Fibroblast of skin of right biceps (primary cell): ENCODE measurements at regions not wholly inside any gene's neighbourhood (a gene's known extent, or its start where the extent isn't known, plus 50 kb on each side); places are given as distances from the start of the nearest gene placed in this dataset.

Source experiments
- DNase-seq: peaks from one replicate; pipeline ENCODE4 v3.0.0-alpha.2; 2013

DNA sequence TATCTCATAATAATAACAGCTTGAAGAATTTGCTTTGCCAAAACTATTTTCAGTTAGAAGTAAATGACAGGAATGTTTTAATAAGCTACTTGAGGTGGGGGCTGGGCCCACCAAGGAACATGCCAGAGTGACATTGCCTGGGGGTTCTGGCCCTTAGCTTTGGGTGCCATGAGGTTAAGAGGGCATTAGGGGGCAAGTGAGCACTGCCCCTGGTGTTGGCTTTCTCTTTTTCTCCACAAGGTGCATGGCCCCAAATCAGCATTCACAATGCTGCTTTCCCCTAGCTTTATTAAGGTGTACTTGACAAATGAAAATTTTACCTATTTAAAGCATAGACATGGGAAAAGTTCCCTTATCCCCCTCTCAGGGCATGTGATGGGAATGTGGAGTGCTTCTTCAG lies 305.4 kb downstream of the TENT4A start:
- no peak for DNase-seq

- no peak for DNase-seq
Measured at GRCh38 chr5:7036192-7036835, 323.1 kb downstream of the TENT4A start.

GRCh38 chr5:7039074-7039473 lies 325.8 kb downstream of the TENT4A start:
- no peak for DNase-seq

DNA sequence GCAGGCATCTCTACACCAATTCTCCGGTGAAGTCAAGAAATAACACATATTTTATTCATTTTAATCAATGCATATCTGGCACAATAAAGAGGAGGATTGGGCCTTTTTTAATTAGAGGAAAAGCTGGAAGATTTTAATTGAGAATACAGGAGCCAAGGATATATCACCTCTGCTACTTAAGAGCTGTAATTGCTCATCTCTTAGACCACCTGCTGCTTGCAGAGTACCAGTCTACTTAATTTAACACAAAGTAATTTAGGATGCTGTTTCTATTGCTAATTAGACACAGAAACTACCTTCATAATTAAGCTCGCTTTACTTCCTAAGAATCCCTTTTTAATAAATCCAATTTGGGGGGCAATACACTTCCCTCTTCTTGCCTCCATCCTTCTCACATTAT lies 326.9 kb downstream of the TENT4A start:
- DNase-seq, result no peak

DNA sequence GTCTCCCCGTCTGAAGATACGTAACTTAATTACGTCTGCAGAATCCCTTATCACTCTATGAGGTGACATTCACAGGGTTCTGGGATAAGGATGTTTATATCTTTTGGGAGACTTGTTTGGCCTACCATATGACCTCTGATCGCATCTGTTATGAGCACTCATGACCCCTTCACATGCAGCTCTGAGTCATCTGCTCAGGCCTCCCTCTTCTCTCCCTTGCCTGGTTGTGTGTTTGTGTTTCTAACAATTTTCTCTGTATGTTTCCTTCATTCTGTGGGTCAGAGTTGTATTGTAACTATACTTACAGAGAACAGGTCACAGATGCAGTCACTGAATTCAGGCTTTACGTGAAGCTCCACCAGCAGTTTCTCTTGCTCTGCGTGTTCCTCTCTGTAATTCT lies 330.6 kb downstream of the TENT4A start:
- DNase-seq, result no peak

- DNase-seq, result no peak
Measured at GRCh38 chr5:7047511-7048261, 334.5 kb downstream of the TENT4A start.

DNA sequence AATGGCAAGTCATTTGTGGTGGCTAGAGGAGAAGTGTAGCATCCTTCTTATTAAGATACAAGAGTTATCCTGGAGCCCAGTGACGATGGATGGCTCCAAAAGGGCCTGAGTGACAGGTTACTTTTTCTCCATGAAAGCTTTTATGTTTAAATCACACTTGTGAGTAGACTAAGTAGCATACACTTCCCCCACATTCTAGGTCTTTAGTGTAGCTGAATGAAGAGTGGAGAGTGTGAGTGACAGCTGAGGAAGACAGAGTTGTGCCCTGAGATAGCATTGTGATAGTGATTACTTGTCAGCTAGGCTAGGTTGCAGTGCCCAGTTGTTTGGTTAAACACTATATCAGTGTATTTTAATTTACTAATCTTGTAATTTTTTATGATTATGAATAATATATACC lies 337.8 kb downstream of the TENT4A start:
- no peak for DNase-seq

DNA sequence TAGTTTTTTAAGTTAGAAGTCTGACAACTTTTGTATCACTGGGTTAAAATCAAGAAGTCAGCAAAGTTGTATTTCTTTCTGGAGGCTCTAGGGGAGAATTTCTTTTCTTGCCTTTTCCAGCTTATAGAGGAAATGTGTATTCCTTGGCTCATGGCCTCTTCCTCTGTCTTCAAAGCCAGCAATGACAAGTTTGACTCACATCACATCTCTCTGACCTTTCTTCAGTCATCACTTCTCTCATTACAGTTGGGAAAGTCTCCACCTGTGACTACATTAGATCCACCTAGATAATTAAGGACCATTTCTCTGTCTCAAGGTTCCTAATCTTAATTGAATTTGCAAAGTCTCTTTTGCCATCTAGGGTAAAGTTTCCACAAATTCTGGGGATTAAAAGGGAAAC lies 339.9 kb downstream of the TENT4A start:
- no peak for DNase-seq

- no peak for DNase-seq
Measured at GRCh38 chr5:7053528-7054209, 340.4 kb downstream of the TENT4A start.

DNA sequence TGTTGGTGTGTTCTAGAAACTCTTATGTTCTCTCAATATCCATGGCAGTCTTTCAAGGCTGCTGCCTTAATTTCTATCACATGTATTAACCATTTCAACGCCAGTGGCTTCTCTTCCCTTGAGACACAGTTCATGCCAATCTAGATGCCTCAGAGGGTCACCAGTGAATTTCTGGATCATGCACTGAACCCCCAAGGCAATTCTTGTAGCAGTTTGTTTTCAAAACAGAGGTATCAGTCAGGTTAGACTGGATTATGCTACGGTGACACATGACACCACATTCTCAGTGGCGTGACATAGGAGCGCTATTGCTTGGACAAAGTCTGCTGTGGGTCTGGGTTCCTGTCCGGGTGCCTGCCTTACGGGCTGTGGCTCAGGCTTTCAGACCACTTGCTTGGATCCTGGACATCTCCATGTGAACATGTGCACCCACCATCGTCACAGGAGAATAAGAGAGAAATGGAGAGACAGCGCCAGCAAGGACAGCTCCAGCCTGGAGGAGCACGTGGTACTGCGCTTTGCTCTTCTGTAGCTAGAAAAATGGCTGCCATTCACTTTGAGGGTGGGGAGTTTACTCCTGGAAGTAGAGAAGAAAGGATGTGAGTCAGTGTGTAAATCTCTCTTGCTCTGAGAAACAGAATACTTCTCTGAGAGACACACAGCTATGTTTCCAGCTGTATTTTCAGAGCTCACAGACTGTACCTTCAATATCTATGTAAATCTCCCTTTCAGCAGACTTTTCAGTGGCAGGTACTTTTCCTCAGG lies 329.3 kb upstream of the ADCY2 start:
- DNase-seq, result no peak

GRCh38 chr5:7068156-7068555 lies 327.8 kb upstream of the ADCY2 start:
- DNase-seq, result no peak

DNA sequence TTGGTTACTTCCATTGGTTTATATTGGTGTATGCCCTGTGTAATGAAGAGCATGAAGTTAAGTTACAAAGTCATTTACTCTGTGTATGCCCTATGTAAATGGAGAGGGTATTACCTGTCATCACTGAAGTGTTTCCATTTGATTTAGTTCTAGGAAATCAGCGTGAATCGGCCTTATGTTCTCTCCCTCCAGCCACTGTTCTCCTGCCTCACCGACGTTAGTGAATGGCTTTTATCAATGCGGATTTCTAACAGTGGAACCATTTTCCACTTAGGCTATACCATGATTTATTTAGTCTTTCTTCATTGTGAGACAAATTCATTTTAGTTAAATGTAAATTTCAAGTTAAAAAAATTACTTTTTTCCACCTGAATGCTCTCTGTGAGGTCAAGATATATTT lies 327.0 kb upstream of the ADCY2 start:
- DNase-seq, result no peak

GRCh38 chr5:7072188-7072587 lies 323.8 kb upstream of the ADCY2 start:
- no peak for DNase-seq

DNA sequence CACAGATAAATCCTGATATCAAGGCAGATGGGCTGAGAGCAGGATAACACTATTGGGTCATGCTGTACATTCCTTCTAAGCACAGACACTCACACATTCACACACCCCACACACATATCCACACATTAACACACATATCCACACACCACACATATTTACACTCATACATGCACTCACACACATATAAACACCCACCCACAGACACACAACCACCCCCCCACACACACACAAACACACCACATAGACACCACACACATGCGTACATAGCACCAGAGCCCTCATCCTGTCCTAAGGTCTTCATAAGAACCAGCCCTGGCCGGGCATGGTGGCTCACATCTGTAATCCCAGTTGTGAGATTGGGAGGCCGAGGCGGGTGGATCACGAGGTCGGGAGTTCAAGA lies 322.3 kb upstream of the ADCY2 start:
- no peak for DNase-seq

- no peak for DNase-seq
Measured at GRCh38 chr5:7074176-7074575, 321.8 kb upstream of the ADCY2 start.

- DNase-seq, result no peak
Measured at GRCh38 chr5:7075470-7075869, 320.5 kb upstream of the ADCY2 start.

GRCh38 chr5:7078101-7078500 lies 317.8 kb upstream of the ADCY2 start:
- no peak for DNase-seq

DNA sequence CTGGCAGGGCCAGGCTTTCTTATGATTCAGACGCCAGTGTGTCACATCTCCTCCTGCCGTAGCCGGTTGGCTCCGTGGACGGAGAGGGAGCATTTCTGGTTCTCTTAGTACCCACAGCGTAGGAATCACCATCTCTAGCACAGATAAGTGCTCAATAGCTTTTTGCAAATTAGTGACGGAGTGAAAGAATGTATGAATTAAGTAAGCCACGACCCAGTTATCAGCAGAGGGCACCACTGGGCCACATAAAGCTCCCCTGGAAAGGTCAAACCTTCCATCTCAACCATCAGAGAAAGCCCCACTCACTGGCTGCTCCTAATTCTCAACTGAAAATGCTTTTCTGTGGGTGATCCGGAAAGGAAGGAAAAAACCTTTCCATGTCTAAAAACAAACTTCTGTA lies 317.0 kb upstream of the ADCY2 start:
- DNase-seq, result no peak

DNA sequence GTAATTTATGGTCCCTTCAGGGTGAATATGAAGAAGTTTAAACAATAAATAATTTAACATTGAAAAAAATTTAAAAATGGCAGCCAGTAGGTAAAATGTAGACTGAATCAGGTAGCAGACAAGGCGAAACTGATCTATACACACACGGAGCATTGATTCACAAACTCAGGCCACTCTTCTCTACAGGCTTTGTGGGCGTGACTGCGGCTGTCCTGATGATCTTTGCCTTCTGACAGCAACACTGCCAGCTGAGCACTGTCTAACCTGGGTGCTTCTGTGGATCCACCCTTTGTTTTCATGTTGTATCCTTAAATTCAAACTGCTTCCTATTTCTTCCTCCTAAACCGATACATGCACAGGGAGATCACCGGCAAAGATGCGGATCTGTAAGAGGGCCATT lies 315.4 kb upstream of the ADCY2 start:
- DNase-seq, result no peak

- DNase-seq, result no peak
Measured at GRCh38 chr5:7087719-7088297, 308.1 kb upstream of the ADCY2 start.

GRCh38 chr5:7088849-7089248 lies 307.1 kb upstream of the ADCY2 start:
- no peak for DNase-seq

DNA sequence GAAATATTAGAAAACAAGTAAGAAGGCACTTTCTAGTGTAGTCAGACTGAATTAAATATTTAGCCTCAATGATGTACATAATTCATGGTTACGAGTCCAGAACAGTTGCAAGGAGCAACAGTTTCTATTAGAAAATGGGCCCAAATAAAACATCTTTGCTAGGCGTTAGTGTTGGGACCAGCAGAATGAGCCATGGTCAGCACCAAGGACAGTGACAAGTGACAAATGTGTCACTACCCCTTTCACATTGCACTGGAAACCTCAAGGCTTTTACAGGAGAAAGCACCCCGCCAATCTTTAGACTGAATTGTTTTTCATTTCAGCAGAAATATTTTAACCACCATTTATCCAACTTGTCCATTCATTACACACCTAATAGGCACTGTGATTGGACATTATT lies 301.3 kb upstream of the ADCY2 start:
- no peak for DNase-seq

GRCh38 chr5:7096294-7096693 lies 299.6 kb upstream of the ADCY2 start:
- DNase-seq, result no peak
